Left lung (tissue), 4 donors: ENCODE measurements at regions not wholly inside any gene's neighbourhood (a gene's known extent, or its start where the extent isn't known, plus 50 kb on each side); places are given as distances from the start of the nearest gene placed in this dataset.

Experiments used
- ATAC-seq: fragments of 200-7000 bp; cut with Tn5 transposase; one replicate; pipeline ENCODE4 v1.9.1; 2020; ENCODE audit warnings: moderate library complexity
- DNase-seq, 4 donors: peaks; one replicate each; pipeline ENCODE4 v3.0.0-alpha.2; 2013 to 2020
- H3K27ac ChIP-seq, 2 donors: fragments of 200-600 bp; sonication (generic) in 1 of 2; one replicate each; pipeline versions ENCODE4 v1.5.0 to v1.8.0; 2020 to 2021
- H3K27me3 ChIP-seq, 2 donors: fragments of 200-600 bp; sonication (generic) in 1 of 2; one replicate each; pipeline versions ENCODE4 v1.5.0 to v1.8.0; 2020 to 2021
- H3K36me3 ChIP-seq, 2 donors: fragments of 200-600 bp; sonication (generic) in 1 of 2; one replicate each; pipeline versions ENCODE4 v1.5.0 to v1.8.0; 2020 to 2021
- H3K4me1 ChIP-seq, 2 donors: fragments of 200-600 bp; one replicate each; pipeline ENCODE4 v1.8.0; 2021
- H3K4me3 ChIP-seq, 2 donors: fragments of 200-600 bp; sonication (generic) in 1 of 2; one replicate each; pipeline versions ENCODE4 v1.5.0 to v1.8.0; 2020 to 2021; ENCODE audit warnings: mild to moderate bottlenecking in 1 of 2
- H3K9me3 ChIP-seq, 2 donors: fragments of 200-600 bp; sonication (generic) in 1 of 2; one replicate each; pipeline versions ENCODE4 v1.5.0 to v1.8.0; 2020 to 2021
- CTCF ChIP-seq, 2 donors: fragments of 200-600 bp; sonication (generic) in 1 of 2; IDR thresholded peaks; one replicate each; pipeline versions ENCODE4 v1.5.0 to v1.8.0; 2021; ENCODE audit warnings: antibody characterized with exemption in 2 of 2
- intact Hi-C, 2 donors: fragments of 100-400 bp; cut with DNase I; formaldehyde crosslinking; loops; one replicate each; pipeline versions ENCODE4 v1.11.2 to v1.14.2; 2022
- donor health status: DM: no; HTN: yes; CAD: no.
- donor health status: DM: no; HTN: no; CAD: no.

GRCh38 chr6:91436448-91436847 is 849.6 kb upstream of the MAP3K7 start:
- intact Hi-C loops = no loop called here
- Histone ChIP-seq H3K4me1 (no peaks in the 10 kb centered on the region), H3K27ac (no peak overlapping the region), H3K4me3 (no peak overlapping the region), H3K9me3 (no peaks in the 10 kb centered on the region), H3K27me3 (no peaks in the 10 kb centered on the region), H3K36me3 (no peaks in the 10 kb centered on the region)
- no peak for DNase-seq
- TF ChIP-seq CTCF (IDR thresholded peaks at IDR 0.05) = no peak
- no peak for ATAC-seq

GRCh38 chr6:91435630-91436029 is 848.8 kb upstream of the MAP3K7 start:
- ATAC-seq (no peak), DNase-seq (no peak)
- intact Hi-C loops = no loop called here
- no peak overlapping the region for H3K27ac ChIP-seq
- no peak for TF ChIP-seq CTCF (IDR thresholded peaks at IDR 0.05)
- no peaks in the 10 kb centered on the region for H3K36me3 ChIP-seq
- no peaks in the 10 kb centered on the region for H3K4me1 ChIP-seq
- no peaks in the 10 kb centered on the region for H3K9me3 ChIP-seq
- no peak overlapping the region for H3K4me3 ChIP-seq
- no peaks in the 10 kb centered on the region for H3K27me3 ChIP-seq

GRCh38 chr6:91434576-91434975 is 847.7 kb upstream of the MAP3K7 start:
- DNase-seq (peak in 1 of 4 donors; percentile 37), ATAC-seq (no peak)
- H3K9me3 ChIP-seq = no peaks in the 10 kb centered on the region
- no peak overlapping the region for H3K4me3 ChIP-seq
- TF ChIP-seq CTCF (IDR thresholded peaks at IDR 0.05) = no peak
- intact Hi-C loops = no loop called here
- H3K27ac ChIP-seq = no peak overlapping the region
- H3K36me3 ChIP-seq = no peaks in the 10 kb centered on the region
- H3K4me1 ChIP-seq = no peaks in the 10 kb centered on the region
- no peaks in the 10 kb centered on the region for H3K27me3 ChIP-seq

GRCh38 chr6:91433660-91434534 is 847.0 kb upstream of the MAP3K7 start:
- DNase-seq (no peak), ATAC-seq (no peak)
- no peaks in the 10 kb centered on the region for H3K36me3 ChIP-seq
- H3K27me3 ChIP-seq = no peaks in the 10 kb centered on the region
- H3K4me1 ChIP-seq = no peaks in the 10 kb centered on the region
- intact Hi-C loops = no loop called here
- H3K9me3 ChIP-seq = no peaks in the 10 kb centered on the region
- no peak for TF ChIP-seq CTCF (IDR thresholded peaks at IDR 0.05)
- no peak overlapping the region for H3K27ac ChIP-seq
- no peak overlapping the region for H3K4me3 ChIP-seq

GRCh38 chr6:91428953-91429560 is 842.2 kb upstream of the MAP3K7 start:
- no peak overlapping the region for H3K4me3 ChIP-seq
- intact Hi-C loops = no loop called here

More at GRCh38 chr6:91428953-91429560, 842.2 kb upstream of the MAP3K7 start:
- Histone ChIP-seq H3K27me3 (no peaks in the 10 kb centered on the region), H3K4me1 (no peaks in the 10 kb centered on the region), H3K27ac (no peak overlapping the region), H3K36me3 (no peaks in the 10 kb centered on the region), H3K9me3 (no peaks in the 10 kb centered on the region)
- ATAC-seq = no peak
- DNase-seq = no peak
- TF ChIP-seq CTCF (IDR thresholded peaks at IDR 0.05) = peak in 1 of 2 donors; percentile 19
